ENCODE measurements at regions not wholly inside any gene's neighbourhood (a gene's known extent, or its start where the extent isn't known, plus 50 kb on each side); places are given as distances from the start of the nearest gene placed in this dataset.
"Not testable (repeated sequence)": the region's sequence is repeated elsewhere in the genome, so short reads cannot be mapped to it uniquely, and the experiment has no call there.

DNA sequence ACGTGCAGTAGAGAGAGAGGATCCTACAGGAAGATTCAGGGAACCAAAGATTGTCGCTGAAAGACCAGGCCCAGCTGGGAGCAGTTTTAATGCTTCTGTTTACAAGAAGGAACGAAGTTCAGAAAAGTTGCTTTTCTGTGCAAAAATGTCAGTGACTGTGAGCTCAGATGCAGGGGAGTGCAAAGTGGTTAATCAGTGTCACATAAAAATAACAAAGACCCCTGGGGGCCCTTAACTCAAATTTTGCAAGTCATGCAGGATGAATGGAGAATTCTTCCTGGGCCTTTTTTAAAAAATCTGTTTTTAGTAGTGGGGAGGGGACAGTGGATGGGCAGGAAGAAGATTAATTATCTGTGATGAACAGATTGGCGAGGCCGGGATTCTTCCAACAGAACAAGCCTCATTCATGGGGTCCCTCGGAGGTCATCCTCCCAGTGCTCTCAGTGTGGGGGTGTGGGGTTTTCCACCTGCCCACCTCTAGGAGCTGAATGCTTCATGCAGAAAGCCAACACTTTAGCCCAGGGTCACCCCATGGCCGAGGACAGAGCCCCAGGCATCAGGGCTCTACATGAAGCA, 167.2 kb downstream of the UQCRFS1 start:
- DNase-seq: no peak

GRCh38 chr19:29044037-29044436, 168.9 kb downstream of the UQCRFS1 start:
- DNase-seq: no peak

DNA sequence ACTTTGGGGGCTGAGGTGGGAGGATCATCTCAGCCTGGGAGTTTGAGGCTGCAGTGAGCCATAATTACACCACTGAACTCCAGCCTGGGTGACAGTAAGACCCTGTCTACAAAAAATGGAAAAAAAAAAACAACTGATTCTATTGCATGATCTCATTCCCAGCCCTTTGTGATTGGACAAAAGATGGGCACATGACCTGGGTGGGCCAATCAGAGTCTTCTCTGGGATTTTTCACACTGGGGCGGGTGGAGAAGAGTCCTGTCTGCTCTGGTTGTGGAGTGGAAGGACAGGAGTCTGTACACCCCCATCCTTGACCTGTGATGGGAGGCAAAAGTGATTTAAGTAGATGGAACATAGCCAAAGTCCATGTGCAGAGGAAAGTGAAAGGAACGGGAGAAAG, 170.5 kb downstream of the UQCRFS1 start:
- DNase-seq: no peak

- DNase-seq: no peak
These were observed 172.0 kb downstream of the UQCRFS1 start for GRCh38 chr19:29040951-29041350.

GRCh38 chr19:29040292-29040691, 172.7 kb downstream of the UQCRFS1 start:
- no peak for DNase-seq

DNA sequence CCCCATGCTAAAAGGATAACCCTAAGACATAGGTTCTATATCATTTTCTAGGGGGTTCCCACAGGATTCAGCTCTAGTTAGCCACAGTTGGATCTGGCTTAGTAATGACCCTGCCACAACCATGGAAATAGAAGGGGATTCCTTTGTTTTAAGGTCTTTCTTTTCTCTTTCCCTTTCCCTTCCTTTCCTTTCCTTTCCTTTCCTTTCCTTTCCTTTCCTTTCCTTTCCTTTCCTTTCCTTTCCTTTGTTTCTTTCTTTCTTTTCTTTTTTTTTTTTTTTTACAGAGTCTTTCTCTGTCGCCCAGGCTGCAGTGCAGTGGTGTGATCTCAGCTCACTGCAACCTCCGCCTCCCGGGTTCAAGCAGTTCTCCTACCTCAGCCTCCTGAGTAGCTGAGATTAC, 173.9 kb downstream of the UQCRFS1 start:
- DNase-seq: not testable (repeated sequence)

GRCh38 chr19:29031216-29031615, 181.7 kb downstream of the UQCRFS1 start:
- DNase-seq: no peak

- no peak for DNase-seq
These were observed 183.5 kb downstream of the UQCRFS1 start for GRCh38 chr19:29029268-29029958.

- no peak for DNase-seq
These were observed 190.4 kb downstream of the UQCRFS1 start for GRCh38 chr19:29022599-29022998.

- DNase-seq: no peak
These were observed 190.8 kb downstream of the UQCRFS1 start for GRCh38 chr19:29022165-29022564.

DNA sequence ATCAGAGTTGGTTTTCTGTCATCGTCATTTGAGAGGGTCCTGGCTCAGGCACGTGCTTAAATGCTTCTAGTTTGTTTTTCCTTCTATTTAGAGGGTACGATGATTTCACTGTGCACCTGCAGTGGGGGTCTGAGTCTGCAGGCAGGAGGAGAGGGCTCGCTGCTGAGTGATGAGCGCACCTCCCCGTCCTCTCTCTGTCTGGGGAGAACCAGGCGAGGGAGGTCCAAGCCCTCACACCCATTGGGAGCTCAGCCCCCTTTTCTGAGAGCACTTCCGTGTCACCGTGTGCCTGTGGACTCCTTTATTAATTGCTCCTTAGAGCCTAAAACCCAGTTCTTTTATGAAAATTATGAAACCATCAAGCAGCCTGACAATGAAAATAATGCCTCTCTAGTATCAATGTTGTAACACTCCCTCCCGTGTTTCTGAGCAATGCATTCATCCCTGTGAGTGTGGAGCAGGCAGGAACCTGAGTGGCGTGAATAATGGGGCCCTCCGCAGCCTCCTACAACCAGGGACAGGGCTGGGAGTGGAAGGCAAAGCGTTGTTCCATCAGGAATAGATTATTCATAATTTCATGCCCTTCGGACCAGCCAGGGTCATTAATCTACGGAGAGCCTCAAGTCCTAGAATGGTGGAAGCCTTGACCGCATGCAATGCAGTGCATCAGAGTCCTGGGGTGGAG, 191.6 kb downstream of the UQCRFS1 start:
- no peak for DNase-seq

DNA sequence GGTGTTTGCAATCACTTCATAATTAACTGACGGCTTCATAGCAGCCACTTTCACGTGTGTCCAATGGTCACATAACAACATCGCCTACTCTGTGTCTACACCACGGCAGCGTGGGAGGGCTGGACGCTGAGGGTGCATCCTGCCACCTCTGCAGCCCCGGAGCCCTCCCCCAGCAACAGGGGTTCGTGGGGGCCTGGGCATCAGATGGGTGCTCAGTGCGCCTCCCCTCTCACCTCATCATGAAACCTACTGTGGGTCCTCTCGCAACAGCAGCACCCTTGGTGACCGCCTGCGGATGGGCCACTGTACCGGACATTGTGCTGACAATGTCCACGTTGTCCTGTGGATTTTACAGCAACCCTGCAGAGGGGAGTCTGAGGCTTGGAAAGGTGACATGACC, 193.5 kb downstream of the UQCRFS1 start:
- no peak for DNase-seq

DNA sequence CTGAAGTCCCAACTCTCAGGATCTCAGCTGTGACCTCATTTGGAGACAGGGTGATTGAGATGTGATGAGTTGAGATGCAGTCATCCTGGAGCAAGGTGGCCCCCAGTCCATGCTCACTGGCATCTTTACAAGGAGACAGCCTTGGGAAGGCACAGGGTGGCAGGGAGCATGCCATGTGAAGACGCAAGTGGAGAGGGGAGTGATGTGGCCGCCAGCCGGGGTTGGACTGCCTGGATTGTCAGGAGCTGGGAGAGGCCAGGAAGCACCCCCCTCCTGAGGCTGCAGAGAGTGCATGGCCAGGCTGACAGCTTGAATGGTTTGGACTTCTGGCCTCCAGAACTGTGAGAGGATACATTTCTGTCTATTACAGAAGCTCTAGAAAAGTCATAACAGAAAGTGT, 194.4 kb downstream of the UQCRFS1 start:
- no peak for DNase-seq

DNA sequence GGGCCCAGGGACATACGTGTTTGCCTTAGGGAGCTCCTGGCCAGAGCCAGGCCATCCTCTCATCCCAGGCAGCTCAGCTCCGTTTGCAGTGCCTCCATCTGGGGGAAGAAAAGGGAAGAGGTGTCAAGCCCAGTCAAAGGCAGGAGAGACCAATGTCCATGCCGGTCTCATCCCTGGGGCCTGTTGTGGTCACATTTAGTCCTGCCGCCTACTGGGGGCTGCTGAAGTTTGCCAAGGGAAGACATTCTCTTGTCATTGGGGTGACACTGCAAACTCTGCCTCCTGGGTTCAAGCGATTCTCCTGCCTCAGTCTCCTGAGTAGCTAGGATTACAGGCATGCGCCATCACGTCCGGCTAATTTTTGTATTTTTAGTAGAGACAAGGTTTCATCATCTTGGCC, 195.2 kb downstream of the UQCRFS1 start:
- no peak for DNase-seq

GRCh38 chr19:29016926-29017760, 195.8 kb downstream of the UQCRFS1 start:
- DNase-seq: no peak

GRCh38 chr19:29016353-29016752, 196.6 kb downstream of the UQCRFS1 start:
- DNase-seq: no peak

DNA sequence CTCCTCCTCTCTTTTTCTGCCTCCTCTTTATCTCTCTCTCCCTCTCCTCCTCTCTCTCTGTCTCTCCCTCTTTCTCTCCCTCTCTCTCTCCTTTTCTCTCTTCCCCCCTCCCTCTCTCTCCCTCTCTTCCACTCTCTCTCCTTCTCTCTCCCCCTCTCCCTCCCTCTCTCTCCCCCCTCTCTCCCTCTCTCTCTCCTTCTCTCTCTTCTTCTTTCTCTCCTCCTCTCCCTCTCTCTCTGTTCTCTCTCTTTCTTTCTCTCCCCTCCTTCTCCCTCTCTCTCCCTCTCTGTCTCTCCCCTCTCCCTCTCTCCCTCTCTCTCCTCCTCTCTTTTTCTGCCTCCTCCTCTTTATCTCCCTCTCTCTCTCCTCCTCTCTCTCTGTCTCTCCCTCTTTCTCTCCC, 197.4 kb downstream of the UQCRFS1 start:
- no peak for DNase-seq

- DNase-seq: no peak
These were observed 198.0 kb downstream of the UQCRFS1 start for GRCh38 chr19:29014857-29015436.

- DNase-seq: no peak
These were observed 199.0 kb downstream of the UQCRFS1 start for GRCh38 chr19:29013988-29014387.

- no peak for DNase-seq
These were observed 199.6 kb downstream of the UQCRFS1 start for GRCh38 chr19:29013325-29013724.

DNA sequence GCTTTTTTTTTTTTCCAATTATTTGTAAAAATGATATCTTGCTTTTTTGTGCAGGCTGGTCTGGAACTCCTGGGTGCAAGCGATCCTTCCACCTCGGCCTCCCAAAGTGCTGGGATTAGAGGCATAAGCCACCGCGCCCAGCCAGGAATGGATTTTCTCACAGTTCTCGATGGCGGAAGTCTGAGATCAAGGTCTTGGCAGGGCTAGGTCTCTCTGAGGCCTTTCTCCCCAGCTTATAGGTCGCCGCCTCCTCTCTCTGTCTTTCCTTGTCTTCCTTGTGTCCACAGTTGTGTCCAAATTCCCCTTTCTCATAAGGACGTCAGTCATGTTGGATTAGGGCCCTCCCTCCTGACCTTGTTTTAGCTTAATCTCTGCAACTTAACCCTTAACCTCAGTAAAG, 200.5 kb downstream of the UQCRFS1 start:
- DNase-seq: no peak

DNA sequence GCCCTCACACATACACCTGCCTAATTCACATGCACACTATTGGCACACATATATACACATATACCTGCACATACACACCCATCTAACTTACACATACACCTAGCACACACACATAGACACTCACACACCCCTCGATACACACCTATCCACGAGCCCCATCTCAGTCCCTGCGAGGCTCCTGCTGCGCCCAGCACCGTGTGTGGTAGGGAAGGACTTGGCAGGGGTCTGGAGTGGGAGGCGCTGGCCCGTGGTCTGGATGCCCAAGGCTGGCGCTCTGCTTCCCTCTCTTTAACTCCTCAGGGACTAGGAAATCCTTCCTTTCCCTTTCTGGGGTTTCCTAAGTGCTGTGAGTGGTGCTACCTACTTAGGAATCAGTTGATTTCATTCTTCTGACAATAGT, 202.7 kb downstream of the UQCRFS1 start:
- DNase-seq: no peak

All from CD4-positive, alpha-beta T cell treated with Interleukin-21 for 1 hour (primary cell).